Putamen (tissue), 1 donor: ENCODE measurements at regions not wholly inside any gene's neighbourhood (a gene's known extent, or its start where the extent isn't known, plus 50 kb on each side); places are given as distances from the start of the nearest gene placed in this dataset.

Source experiments
- DNase-seq: peaks from one replicate; pipeline ENCODE4 v3.0.0-alpha.2; 2016; ENCODE audit warnings: low spot score

GRCh38 chr20:24762791-24763350, 186.2 kb upstream of the CST7 start:
- DNase-seq, result no peak

GRCh38 chr20:24763386-24764026, 185.6 kb upstream of the CST7 start:
- no peak for DNase-seq

DNA sequence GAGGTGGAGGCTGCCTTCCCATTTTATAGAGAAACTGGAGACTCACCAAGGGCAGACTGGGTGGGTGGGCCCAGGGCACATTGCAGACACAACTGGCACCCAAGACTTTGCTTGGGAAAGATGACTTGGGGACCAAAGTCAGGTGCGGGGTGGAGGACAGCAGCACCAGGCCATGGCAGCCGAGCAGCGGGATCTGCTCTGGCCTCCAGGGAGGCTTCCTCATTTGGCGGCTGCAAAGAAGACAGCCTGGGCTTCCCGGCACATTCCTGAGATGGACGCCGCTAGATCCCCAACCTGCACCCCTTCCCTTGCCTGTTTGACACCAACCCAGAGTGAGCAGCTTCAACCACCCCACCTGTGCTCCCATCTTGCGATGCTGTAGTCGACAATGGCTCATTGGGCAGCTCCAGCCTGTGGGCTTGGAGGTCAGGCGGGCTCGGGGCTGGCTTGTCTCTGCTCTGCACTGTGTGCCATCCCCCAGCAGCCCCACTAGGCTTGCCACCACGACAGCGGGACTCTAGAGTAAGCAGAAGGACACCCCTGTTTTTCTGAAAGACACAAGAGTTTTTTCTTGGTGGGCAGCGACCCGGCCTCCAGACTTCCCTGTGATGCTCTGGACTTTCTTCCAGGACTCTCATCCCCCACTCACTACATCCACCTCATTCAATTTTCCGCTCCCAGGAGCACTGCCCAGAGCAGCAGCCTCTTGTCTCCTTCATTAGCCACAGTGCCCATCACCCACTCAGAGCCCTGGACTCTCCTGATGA, 184.9 kb upstream of the CST7 start:
- DNase-seq, result no peak

GRCh38 chr20:24764794-24765202, 184.3 kb upstream of the CST7 start:
- DNase-seq, result no peak

- no peak for DNase-seq
These were observed 183.5 kb upstream of the CST7 start for GRCh38 chr20:24765316-24766142.

GRCh38 chr20:24766143-24766527, 182.9 kb upstream of the CST7 start:
- no peak for DNase-seq

- no peak for DNase-seq
These were observed 182.0 kb upstream of the CST7 start for GRCh38 chr20:24766826-24767622.

DNA sequence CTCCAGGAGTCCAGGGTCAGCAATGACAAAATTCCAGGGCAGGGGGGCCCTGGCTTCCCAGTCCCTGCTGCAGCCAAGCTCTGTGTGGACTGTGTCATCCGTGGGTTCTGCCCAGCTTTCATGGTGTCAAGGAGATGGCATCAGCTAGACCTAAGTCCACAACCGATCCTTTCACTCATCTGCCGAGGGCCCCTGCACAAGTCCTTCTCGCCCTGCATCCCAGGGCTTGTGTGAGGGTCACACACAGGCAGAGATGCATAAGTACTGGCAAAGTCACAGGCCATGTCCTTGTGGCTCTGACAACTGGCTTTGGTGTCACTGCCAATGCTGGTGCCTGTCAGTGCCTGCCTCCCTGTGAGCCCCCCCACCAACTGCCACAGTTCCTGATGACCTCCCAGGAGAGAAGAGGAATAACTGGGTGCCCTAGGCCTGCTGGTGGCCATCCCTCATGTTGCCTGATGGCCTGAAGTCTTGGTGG, 181.4 kb upstream of the CST7 start:
- DNase-seq, result no peak

- DNase-seq, result no peak
These were observed 180.8 kb upstream of the CST7 start for GRCh38 chr20:24768201-24768636.

- DNase-seq, result no peak
These were observed 180.1 kb upstream of the CST7 start for GRCh38 chr20:24768713-24769601.

DNA sequence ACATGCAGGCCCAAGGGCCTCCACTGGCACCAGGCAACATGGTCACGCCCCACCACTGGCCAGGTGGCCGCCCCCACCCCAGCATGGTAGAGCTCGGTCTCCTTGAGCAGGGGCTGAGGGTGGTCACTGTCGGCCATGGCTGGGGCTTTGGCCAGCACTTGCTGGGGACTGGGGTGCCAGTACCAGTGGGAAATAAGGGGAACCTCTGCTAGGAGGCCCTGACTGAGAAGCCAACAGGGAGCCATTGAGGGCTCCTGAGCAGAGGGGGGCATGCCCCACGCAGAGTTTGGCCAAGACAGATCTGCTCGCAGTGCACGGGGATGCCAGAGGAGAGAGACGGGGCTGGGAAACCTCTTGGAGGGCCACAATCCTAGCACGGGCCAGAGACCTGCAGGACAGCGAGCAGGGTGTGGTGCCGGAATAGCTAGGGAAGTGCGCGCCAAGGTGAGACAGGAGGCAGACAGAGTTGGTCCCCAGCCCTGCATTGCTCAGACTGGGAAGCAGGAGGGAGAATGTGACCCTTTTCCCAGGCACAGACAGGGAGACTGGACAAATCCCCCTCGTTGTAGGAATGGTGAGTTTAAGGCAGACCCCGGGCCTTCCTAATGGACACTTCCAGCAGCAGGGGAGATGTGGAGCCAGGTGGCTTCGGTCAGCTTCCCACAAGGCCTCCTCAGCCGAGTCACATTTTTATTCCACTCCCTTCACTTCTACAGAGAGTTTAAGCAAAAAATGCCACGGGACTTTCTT, 179.0 kb upstream of the CST7 start:
- no peak for DNase-seq

GRCh38 chr20:24770628-24771541, 178.2 kb upstream of the CST7 start:
- DNase-seq, result no peak

- DNase-seq, result no peak
These were observed 177.5 kb upstream of the CST7 start for GRCh38 chr20:24771542-24772061.

GRCh38 chr20:24772667-24773066, 176.4 kb upstream of the CST7 start:
- no peak for DNase-seq

GRCh38 chr20:24773168-24773567, 175.9 kb upstream of the CST7 start:
- no peak for DNase-seq

- no peak for DNase-seq
These were observed 175.3 kb upstream of the CST7 start for GRCh38 chr20:24773751-24774201.

GRCh38 chr20:24775966-24776365, 173.1 kb upstream of the CST7 start:
- DNase-seq, result no peak

GRCh38 chr20:24776755-24777271, 172.3 kb upstream of the CST7 start:
- no peak for DNase-seq
